Non-pigmented ciliary epithelial cell (primary cell): ENCODE measurements at regions not wholly inside any gene's neighbourhood (a gene's known extent, or its start where the extent isn't known, plus 50 kb on each side); places are given as distances from the start of the nearest gene placed in this dataset.
A peak's percentile ranks its signal among the peaks of the same experiment; 100 is the strongest.

Experiments used
- DNase-seq: peaks from one replicate; pipeline ENCODE4 v3.0.0-alpha.2; 2010; ENCODE audit warnings: low read depth

GRCh38 chr14:26766726-26767125 is 168.9 kb upstream of the NOVA1 start:
- no peak for DNase-seq

- DNase-seq = no peak
Observed at GRCh38 chr14:26773906-26774593, 176.2 kb upstream of the NOVA1 start.

GRCh38 chr14:26775765-26776563 is 178.1 kb upstream of the NOVA1 start:
- no peak for DNase-seq

GRCh38 chr14:26791117-26791806 is 193.4 kb upstream of the NOVA1 start:
- no peak for DNase-seq

GRCh38 chr14:26794731-26795130 is 196.9 kb upstream of the NOVA1 start:
- peak; percentile 44 for DNase-seq

GRCh38 chr14:26808407-26808806 is 210.6 kb upstream of the NOVA1 start:
- DNase-seq = no peak

- DNase-seq = no peak
Observed at GRCh38 chr14:26810631-26811030, 212.8 kb upstream of the NOVA1 start.

- DNase-seq = no peak
Observed at GRCh38 chr14:26811756-26812305, 214.0 kb upstream of the NOVA1 start.

GRCh38 chr14:26820138-26820537 is 222.3 kb upstream of the NOVA1 start:
- DNase-seq = no peak

GRCh38 chr14:26820572-26820971 is 222.7 kb upstream of the NOVA1 start:
- DNase-seq = no peak

- DNase-seq = no peak
Observed at GRCh38 chr14:26828741-26829140, 230.9 kb upstream of the NOVA1 start.

- DNase-seq = no peak
Observed at GRCh38 chr14:26833621-26834176, 235.9 kb upstream of the NOVA1 start.

- no peak for DNase-seq
Observed at GRCh38 chr14:26835979-26836570, 238.2 kb upstream of the NOVA1 start.

GRCh38 chr14:26839481-26839880 is 241.6 kb upstream of the NOVA1 start:
- DNase-seq = no peak

GRCh38 chr14:26841326-26841725 is 243.5 kb upstream of the NOVA1 start:
- no peak for DNase-seq

- peak; percentile 90 for DNase-seq
Observed at GRCh38 chr14:26841920-26842741, 244.3 kb upstream of the NOVA1 start.

GRCh38 chr14:26845151-26845818 is 247.5 kb upstream of the NOVA1 start:
- DNase-seq = no peak

GRCh38 chr14:26846388-26846787 is 248.6 kb upstream of the NOVA1 start:
- no peak for DNase-seq

GRCh38 chr14:26849514-26849913 is 251.7 kb upstream of the NOVA1 start:
- DNase-seq = no peak

- DNase-seq = no peak
Observed at GRCh38 chr14:26851793-26852192, 254.0 kb upstream of the NOVA1 start.
